Neural progenitor cell (in vitro differentiated cells): ENCODE measurements at regions not wholly inside any gene's neighbourhood (a gene's known extent, or its start where the extent isn't known, plus 50 kb on each side); places are given as distances from the start of the nearest gene placed in this dataset.

ENCODE experiments used
- DNase-seq: peaks from one replicate; pipeline ENCODE4 v3.0.0-alpha.2; 2016; ENCODE audit warnings: low spot score
- H2AFZ ChIP-seq: fragments of 200-600 bp; sonication (generic); replicated peaks from 2 replicates; pipeline ENCODE4 v1.6.1; 2016; ENCODE audit warnings: antibody characterized with exemption
- H3F3A ChIP-seq: fragments of 200-600 bp; sonication (generic); 2 replicates; pipeline ENCODE4 v1.6.1; 2016; ENCODE audit warnings: antibody characterized with exemption, low read depth
- H3K27ac ChIP-seq: fragments of 200-600 bp; sonication (generic); 2 replicates; pipeline ENCODE4 v1.5.1; 2016; ENCODE audit warnings: mild to moderate bottlenecking
- H3K27me3 ChIP-seq: fragments of 200-600 bp; sonication (generic); 2 replicates; pipeline ENCODE4 v1.6.1; 2016; ENCODE audit warnings: mild to moderate bottlenecking, moderate library complexity
- H3K36me3 ChIP-seq: fragments of 200-600 bp; sonication (generic); 2 replicates; pipeline ENCODE4 v1.5.1; 2016
- H3K4me1 ChIP-seq: fragments of 200-600 bp; sonication (generic); 2 replicates; pipeline ENCODE4 v1.6.1; 2016; ENCODE audit warnings: mixed run types
- H3K4me2 ChIP-seq: fragments of 200-600 bp; sonication (generic); 2 replicates; pipeline ENCODE4 v1.6.1; 2016
- H3K4me3 ChIP-seq: fragments of 200-600 bp; sonication (generic); 2 replicates; pipeline ENCODE4 v1.5.1; 2016
- H3K79me2 ChIP-seq: fragments of 200-600 bp; sonication (generic); 2 replicates; pipeline ENCODE4 v1.6.1; 2016; ENCODE audit warnings: low read depth
- H3K9ac ChIP-seq: fragments of 200-600 bp; sonication (generic); 2 replicates; pipeline ENCODE4 v1.6.1; 2016
- H3K9me3 ChIP-seq: fragments of 200-600 bp; sonication (generic); 2 replicates; pipeline ENCODE4 v1.5.1; 2016; ENCODE audit warnings: low read depth
- H4K20me1 ChIP-seq: fragments of 200-600 bp; sonication (generic); 2 replicates; pipeline ENCODE4 v1.6.1; 2016; ENCODE audit warnings: low read depth
- H3K27ac Mint-ChIP-seq: 3 replicates; pipeline ENCODE4 v1.8.0; 2021; ENCODE audit warnings: mixed read lengths
- H3K27me3 Mint-ChIP-seq: 2 replicates; pipeline ENCODE4 v1.8.0; 2022; ENCODE audit warnings: low read depth, mild to moderate bottlenecking, inconsistent platforms, moderate library complexity, mixed read lengths; ENCODE audit not compliant: insufficient read depth
- H3K36me3 Mint-ChIP-seq: 3 replicates; pipeline ENCODE4 v1.8.0; 2021; ENCODE audit warnings: mixed read lengths
- H3K4me1 Mint-ChIP-seq: 3 replicates; pipeline ENCODE4 v1.8.0; 2021; ENCODE audit warnings: mixed read lengths
- H3K4me3 Mint-ChIP-seq: 3 replicates; pipeline ENCODE4 v1.8.0; 2021; ENCODE audit warnings: mild to moderate bottlenecking, moderate library complexity, mixed read lengths
- H3K9me3 Mint-ChIP-seq: 3 replicates; pipeline ENCODE4 v1.8.0; 2020; ENCODE audit warnings: mixed read lengths
- CTCF ChIP-seq: fragments of 200-600 bp; sonication (generic); IDR thresholded peaks from 2 replicates; pipeline ENCODE4 v1.5.1; 2017; ENCODE audit warnings: antibody characterized with exemption, mild to moderate bottlenecking
- EZH2 ChIP-seq: fragments of 200-600 bp; sonication (generic); IDR thresholded peaks from 2 replicates; pipeline ENCODE4 v1.6.1; 2017; ENCODE audit warnings: antibody characterized with exemption, mild to moderate bottlenecking, moderate library complexity
- EZH2phosphoT487 ChIP-seq: fragments of 200-600 bp; sonication (generic); IDR thresholded peaks from 2 replicates; pipeline ENCODE4 v1.6.1; 2017; ENCODE audit warnings: antibody characterized with exemption

GRCh38 chrX:39667736-39668482, 429.8 kb downstream of the BCOR start:
- Mint-ChIP-seq H3K4me3 (no peak overlapping the region), H3K4me1 (peaks cover 3% of the 10 kb centered on the region), H3K27ac (no peak overlapping the region), H3K36me3 (no peaks in the 10 kb centered on the region), H3K9me3 (peaks cover 14% of the 10 kb centered on the region), H3K27me3 (peaks cover 11% of the 10 kb centered on the region)
- H3K79me2 ChIP-seq: no peaks in the 10 kb centered on the region
- no peaks in the 10 kb centered on the region for H4K20me1 ChIP-seq
- H3K4me1 ChIP-seq: peaks cover 7% of the 10 kb centered on the region
- no peak overlapping the region for H3K4me3 ChIP-seq
- H3K4me2 ChIP-seq: no peak overlapping the region
- no peak overlapping the region for H2AFZ ChIP-seq
- H3K9me3 ChIP-seq: no peaks in the 10 kb centered on the region
- H3F3A ChIP-seq: no peaks in the 10 kb centered on the region
- no peaks in the 10 kb centered on the region for H3K27me3 ChIP-seq
- no peak overlapping the region for H3K27ac ChIP-seq
- no peak overlapping the region for H3K9ac ChIP-seq
- DNase-seq: no peak
- H3K36me3 ChIP-seq: no peaks in the 10 kb centered on the region
- TF ChIP-seq CTCF (no peak), EZH2phosphoT487 (no peak), EZH2 (no peak)

- TF ChIP-seq EZH2 (no peak), CTCF (no peak), EZH2phosphoT487 (no peak)
- Mint-ChIP-seq H3K27me3 (peaks cover 13% of the 10 kb centered on the region), H3K9me3 (peaks cover 14% of the 10 kb centered on the region), H3K27ac (no peak overlapping the region), H3K4me3 (no peak overlapping the region), H3K36me3 (no peaks in the 10 kb centered on the region), H3K4me1 (peaks cover 3% of the 10 kb centered on the region)
- Histone ChIP-seq H3F3A (no peaks in the 10 kb centered on the region), H3K9me3 (no peaks in the 10 kb centered on the region), H3K4me1 (peaks cover 12% of the 10 kb centered on the region), H3K9ac (no peak overlapping the region), H2AFZ (no peak overlapping the region), H3K27me3 (no peaks in the 10 kb centered on the region), H4K20me1 (no peaks in the 10 kb centered on the region), H3K27ac (no peak overlapping the region), H3K4me3 (no peak overlapping the region), H3K4me2 (no peak overlapping the region), H3K79me2 (no peaks in the 10 kb centered on the region), H3K36me3 (no peaks in the 10 kb centered on the region)
- DNase-seq: no peak
Observed at GRCh38 chrX:39669668-39670067, 428.1 kb downstream of the BCOR start.

GRCh38 chrX:39670281-39670680, 427.5 kb downstream of the BCOR start:
- Mint-ChIP-seq H3K27me3 (peaks cover 16% of the 10 kb centered on the region), H3K27ac (no peak overlapping the region), H3K9me3 (peaks cover 14% of the 10 kb centered on the region), H3K4me3 (no peak overlapping the region), H3K36me3 (no peaks in the 10 kb centered on the region), H3K4me1 (peaks cover 3% of the 10 kb centered on the region)
- no peak overlapping the region for H2AFZ ChIP-seq
- H3K4me3 ChIP-seq: no peak overlapping the region
- no peaks in the 10 kb centered on the region for H3F3A ChIP-seq
- H3K4me1 ChIP-seq: peaks cover 12% of the 10 kb centered on the region
- no peaks in the 10 kb centered on the region for H4K20me1 ChIP-seq
- no peak overlapping the region for H3K27ac ChIP-seq
- H3K36me3 ChIP-seq: no peaks in the 10 kb centered on the region
- TF ChIP-seq CTCF: no peak
- no peak for TF ChIP-seq EZH2
- no peak for TF ChIP-seq EZH2phosphoT487
- no peak overlapping the region for H3K4me2 ChIP-seq
- no peaks in the 10 kb centered on the region for H3K79me2 ChIP-seq
- H3K27me3 ChIP-seq: no peaks in the 10 kb centered on the region
- H3K9me3 ChIP-seq: no peaks in the 10 kb centered on the region
- DNase-seq: no peak
- no peak overlapping the region for H3K9ac ChIP-seq
